Tibial artery (tissue), 4 donors: ENCODE measurements at regions not wholly inside any gene's neighbourhood (a gene's known extent, or its start where the extent isn't known, plus 50 kb on each side); places are given as distances from the start of the nearest gene placed in this dataset.

Experiments used
- DNase-seq, 2 donors: peaks; one replicate each; pipeline ENCODE4 v3.0.0-alpha.2; 2019
- H3K27ac ChIP-seq, 2 donors: fragments of 200-600 bp; sonication (generic) in 1 of 2; 1 replicate in 1 of 2; 2 replicates in 1 of 2; pipeline ENCODE4 v1.5.1; 2018 to 2019; ENCODE audit warnings: mild to moderate bottlenecking in 1 of 2
- H3K27me3 ChIP-seq, 2 donors: fragments of 200-600 bp; sonication (generic) in 1 of 2; one replicate each; pipeline versions ENCODE4 v1.5.1 to v1.6.0; 2016 to 2019
- H3K36me3 ChIP-seq, 3 donors: fragments of 200-600 bp; sonication (generic) in 2 of 3; one replicate each; pipeline ENCODE4 v1.5.1; 2016 to 2019; ENCODE audit warnings: mild to moderate bottlenecking in 2 of 3
- H3K4me1 ChIP-seq, 4 donors: fragments of 200-600 bp; sonication (generic) in 2 of 4; 1 replicate in 3 of 4; 2 replicates in 1 of 4; pipeline ENCODE4 v1.5.1; 2016 to 2019
- H3K4me3 ChIP-seq, 2 donors: fragments of 200-600 bp; sonication (generic) in 1 of 2; 1 replicate in 1 of 2; 2 replicates in 1 of 2; pipeline ENCODE4 v1.5.1; 2018 to 2019; ENCODE audit warnings: mild to moderate bottlenecking in 2 of 2
- H3K9me3 ChIP-seq, 3 donors: fragments of 200-600 bp; sonication (generic) in 1 of 3; one replicate each; pipeline ENCODE4 v1.5.1; 2016 to 2019
- CTCF ChIP-seq, 2 experiments: fragments of 200-600 bp in 1 of 2; fragments of 450-650 bp in 1 of 2; IDR thresholded peaks; one replicate each; pipeline ENCODE4 v1.5.1; 2017 to 2019; ENCODE audit warnings: antibody characterized with exemption in 2 of 2, mild to moderate bottlenecking in 1 of 2, moderate library complexity in 1 of 2
- intact Hi-C: fragments of 100-400 bp; cut with DNase I; formaldehyde crosslinking; loops from one replicate; pipeline ENCODE4 v1.15.0; 2023; ENCODE audit warnings: low total_unique reads

GRCh38 chr10:94065787-94066186 lies 72.1 kb downstream of the PLCE1 start:
- Histone ChIP-seq H3K4me3 (no peak overlapping the region), H3K9me3 (no peaks in the 10 kb centered on the region), H3K27me3 (no peaks in the 10 kb centered on the region), H3K27ac (no peak overlapping the region), H3K36me3 (no peaks in the 10 kb centered on the region), H3K4me1 (no peaks in the 10 kb centered on the region)
- no peak for DNase-seq
- intact Hi-C loops = loop anchor here (10.0 kb wide), 1 partner anchor 151 kb away; no protein-coding TSS in a partner anchor
- TF ChIP-seq CTCF (IDR thresholded peaks at IDR 0.05) = no peak

GRCh38 chr10:94066411-94066810 lies 72.7 kb downstream of the PLCE1 start:
- Histone ChIP-seq H3K9me3 (no peaks in the 10 kb centered on the region), H3K4me1 (no peaks in the 10 kb centered on the region), H3K36me3 (no peaks in the 10 kb centered on the region), H3K27me3 (no peaks in the 10 kb centered on the region), H3K27ac (no peak overlapping the region), H3K4me3 (no peak overlapping the region)
- intact Hi-C loops = loop anchor here (10.0 kb wide), 1 partner anchor 152 kb away; no protein-coding TSS in a partner anchor
- DNase-seq = no peak
- no peak for TF ChIP-seq CTCF (IDR thresholded peaks at IDR 0.05)

GRCh38 chr10:94069884-94070283 lies 76.2 kb downstream of the PLCE1 start:
- H3K27ac ChIP-seq = no peak overlapping the region
- H3K4me3 ChIP-seq = no peak overlapping the region
- TF ChIP-seq CTCF (IDR thresholded peaks at IDR 0.05) = no peak
- no peaks in the 10 kb centered on the region for H3K9me3 ChIP-seq
- no peaks in the 10 kb centered on the region for H3K27me3 ChIP-seq
- DNase-seq = no peak
- H3K4me1 ChIP-seq = no peaks in the 10 kb centered on the region
- no peaks in the 10 kb centered on the region for H3K36me3 ChIP-seq
- intact Hi-C loops = loop anchor here (10.0 kb wide), 2 partner anchors 155 to 375 kb away; no protein-coding TSS in a partner anchor

- no peaks in the 10 kb centered on the region for H3K9me3 ChIP-seq
- H3K27me3 ChIP-seq = no peaks in the 10 kb centered on the region
- no peak overlapping the region for H3K27ac ChIP-seq
- DNase-seq = no peak
- no peak for TF ChIP-seq CTCF (IDR thresholded peaks at IDR 0.05)
- no peak overlapping the region for H3K4me3 ChIP-seq
- intact Hi-C loops = loop anchor here (10.0 kb wide), 1 partner anchor 370 kb away; no protein-coding TSS in a partner anchor
- H3K36me3 ChIP-seq = no peaks in the 10 kb centered on the region
- peaks cover 0 to 19% (median 9%) of the 10 kb centered on the region in 4 donors for H3K4me1 ChIP-seq
Measured at GRCh38 chr10:94074462-94074861, 80.7 kb downstream of the PLCE1 start.

- no peaks in the 10 kb centered on the region for H3K9me3 ChIP-seq
- H3K27ac ChIP-seq = no peak overlapping the region
- no peaks in the 10 kb centered on the region for H3K27me3 ChIP-seq
- TF ChIP-seq CTCF (IDR thresholded peaks at IDR 0.05) = no peak
- intact Hi-C loops = loop anchor here (10.0 kb wide), 1 partner anchor 369 kb away; no protein-coding TSS in a partner anchor
- H3K4me1 ChIP-seq = peaks cover 0 to 19% (median 9%) of the 10 kb centered on the region in 4 donors
- no peak for DNase-seq
- H3K4me3 ChIP-seq = no peak overlapping the region
- H3K36me3 ChIP-seq = no peaks in the 10 kb centered on the region
Measured at GRCh38 chr10:94075506-94075905, 81.8 kb downstream of the PLCE1 start.
